GM19238 (cell line): ENCODE measurements at regions not wholly inside any gene's neighbourhood (a gene's known extent, or its start where the extent isn't known, plus 50 kb on each side); places are given as distances from the start of the nearest gene placed in this dataset.

Source experiments
- DNase-seq: peaks from one replicate; pipeline ENCODE4 v3.0.0; 2011; ENCODE audit warnings: low spot score; ENCODE audit not compliant: insufficient read length

GRCh38 chr7:131737746-131738465 lies 181.5 kb upstream of the PODXL start:
- no peak for DNase-seq

DNA sequence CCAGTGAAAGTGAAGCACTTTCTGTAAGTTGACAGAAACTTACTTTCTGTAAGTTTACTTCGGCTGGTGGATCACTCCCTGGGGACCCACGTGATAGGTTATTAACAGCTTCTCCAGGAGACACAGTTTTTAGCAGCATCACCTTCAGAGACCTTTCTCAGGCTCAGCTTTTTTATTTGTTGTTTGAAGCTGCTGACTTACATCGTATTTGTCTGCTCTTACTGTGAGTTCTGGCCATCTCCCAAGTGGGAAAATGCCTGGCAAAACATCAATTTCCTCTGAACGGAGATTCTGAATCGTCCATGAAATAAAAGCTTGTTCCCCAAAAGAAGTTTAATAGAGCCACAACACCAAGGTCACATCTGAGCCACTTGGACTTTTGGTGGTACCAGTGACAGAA lies 178.7 kb upstream of the PODXL start:
- DNase-seq, result no peak

DNA sequence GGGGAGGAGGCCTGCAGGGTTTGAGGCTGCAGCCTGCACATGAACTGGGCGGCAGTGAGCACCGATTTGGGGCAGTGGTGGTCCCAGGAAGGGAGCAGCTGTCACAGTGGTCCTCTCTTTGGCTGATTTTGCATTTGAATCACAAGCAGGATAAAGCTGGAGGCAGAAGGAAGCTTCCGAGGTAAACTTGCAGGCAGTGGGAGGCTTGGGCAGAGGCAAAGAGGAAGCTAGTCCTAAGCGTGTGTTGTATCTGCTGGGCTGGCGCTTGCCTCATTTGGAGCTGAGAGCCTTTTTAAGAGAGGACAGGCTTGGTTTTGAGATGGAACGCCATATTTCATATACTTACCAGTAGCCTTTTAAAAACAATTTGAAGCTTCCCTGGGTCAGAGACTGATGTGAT lies 177.2 kb upstream of the PODXL start:
- no peak for DNase-seq

DNA sequence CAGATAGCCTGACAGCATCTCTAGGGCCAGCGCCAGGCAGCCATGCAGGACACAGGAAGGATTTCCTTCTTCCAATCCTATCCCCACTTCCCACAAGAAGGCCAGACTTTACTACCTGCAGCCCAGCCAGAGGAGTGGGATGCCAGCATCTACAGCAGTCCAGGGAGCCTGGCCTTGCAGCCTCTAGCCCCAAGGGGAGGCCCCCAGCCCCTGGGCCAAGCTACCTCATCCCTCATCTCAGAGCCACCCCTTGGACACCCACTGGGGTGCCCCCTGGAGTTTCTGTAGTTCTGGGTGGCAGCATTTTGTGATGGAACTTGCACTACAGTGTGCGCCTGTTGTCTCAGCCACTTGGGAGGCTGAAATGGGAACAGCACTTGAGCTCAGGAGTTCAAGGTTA lies 170.8 kb upstream of the PODXL start:
- no peak for DNase-seq

DNA sequence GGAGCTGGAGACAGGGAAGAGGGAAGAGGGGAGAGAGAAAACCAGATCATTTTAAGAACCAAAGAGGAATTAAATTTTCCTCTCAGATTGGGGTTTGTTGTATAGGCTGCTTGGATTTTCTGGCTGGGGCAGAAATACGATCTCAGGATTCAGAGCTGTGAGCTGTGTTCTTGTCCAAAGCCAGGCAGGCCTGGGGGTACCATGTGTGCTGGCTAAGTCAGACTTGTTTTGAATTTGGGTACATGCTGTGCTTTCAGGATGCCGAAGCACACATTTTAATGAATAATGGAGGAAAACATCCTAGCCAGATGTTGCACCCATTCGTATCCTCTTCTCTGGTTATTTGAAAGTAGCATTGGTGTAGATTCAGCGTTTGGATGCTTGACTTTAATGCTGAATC lies 170.3 kb upstream of the PODXL start:
- no peak for DNase-seq

- DNase-seq, result no peak
Measured at GRCh38 chr7:131726031-131726430, 169.6 kb upstream of the PODXL start.

- no peak for DNase-seq
Measured at GRCh38 chr7:131724776-131725345, 168.4 kb upstream of the PODXL start.

DNA sequence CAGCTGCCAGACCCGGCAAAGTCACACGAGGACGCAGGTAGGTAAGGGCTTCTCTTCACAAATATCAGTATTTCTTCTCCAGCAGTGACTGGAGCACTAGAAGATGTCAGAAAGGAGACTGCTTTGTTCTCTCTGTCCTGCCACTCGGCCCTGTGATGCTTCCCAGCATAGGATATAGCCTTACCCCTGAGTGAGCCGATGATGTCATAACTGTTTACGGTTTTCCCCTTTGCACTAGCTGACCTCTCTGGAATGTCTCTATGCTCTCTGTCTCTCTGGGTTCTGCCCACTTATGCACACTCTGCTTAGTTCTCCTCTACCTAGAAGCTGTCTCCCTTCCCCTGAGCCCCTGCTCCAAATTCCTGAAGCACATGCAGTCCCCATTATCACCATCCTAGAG lies 167.5 kb upstream of the PODXL start:
- no peak for DNase-seq

DNA sequence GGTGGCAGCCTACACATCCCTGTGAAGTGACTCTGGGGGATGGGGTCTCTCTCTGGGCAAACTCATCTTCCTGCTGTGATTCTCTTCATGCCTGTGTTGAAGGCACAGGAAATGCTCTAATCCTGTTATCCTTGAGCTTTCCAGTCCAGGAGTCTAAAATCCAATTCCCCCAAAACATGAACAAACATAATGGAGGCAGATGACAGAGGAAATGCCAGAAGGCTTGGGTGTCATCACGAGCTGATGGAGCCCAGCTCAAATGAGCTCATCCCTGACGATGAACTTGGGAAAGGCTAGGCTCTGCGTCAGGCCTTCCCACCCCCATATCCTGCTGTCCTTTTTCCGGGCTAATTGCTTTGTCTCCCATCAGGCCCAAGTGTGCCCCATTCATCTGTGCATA lies 165.9 kb upstream of the PODXL start:
- DNase-seq, result no peak

DNA sequence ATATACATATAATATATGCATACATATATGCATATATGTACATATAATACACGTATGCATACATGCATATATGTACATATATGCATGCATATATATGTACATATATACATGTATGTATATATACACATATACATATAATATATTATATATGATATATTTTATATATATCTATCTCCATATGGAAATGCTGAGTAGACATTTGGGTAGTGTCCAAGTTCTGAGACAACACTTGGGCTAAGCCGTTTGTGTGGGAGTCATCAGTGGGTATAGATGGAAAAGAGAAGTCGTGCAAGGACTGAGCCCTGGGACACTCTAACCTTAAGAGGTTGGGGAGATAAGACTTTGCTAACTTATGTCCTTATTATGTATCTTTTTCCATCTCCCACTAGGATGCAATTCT lies 165.2 kb upstream of the PODXL start:
- no peak for DNase-seq

DNA sequence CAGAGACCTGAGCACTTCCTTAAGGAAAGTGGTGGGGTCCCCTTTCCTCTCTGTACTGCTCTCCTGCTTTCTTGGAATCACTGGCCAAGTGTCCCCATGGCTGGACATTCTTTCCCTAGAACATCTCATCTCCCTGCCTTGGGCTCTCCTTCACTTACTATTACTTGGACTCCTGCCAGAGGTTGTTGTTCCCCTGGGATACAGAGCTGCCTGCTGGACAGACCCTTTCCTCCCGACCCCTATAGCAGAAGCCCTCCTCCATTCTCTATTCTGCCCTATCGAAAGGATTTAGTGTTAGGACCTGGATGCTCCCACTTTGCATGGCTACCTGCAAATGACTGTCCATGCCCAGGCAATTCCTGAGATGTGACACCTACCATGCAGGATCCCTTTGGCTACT lies 164.3 kb upstream of the PODXL start:
- DNase-seq, result no peak

- no peak for DNase-seq
Measured at GRCh38 chr7:131717181-131717580, 160.8 kb upstream of the PODXL start.

DNA sequence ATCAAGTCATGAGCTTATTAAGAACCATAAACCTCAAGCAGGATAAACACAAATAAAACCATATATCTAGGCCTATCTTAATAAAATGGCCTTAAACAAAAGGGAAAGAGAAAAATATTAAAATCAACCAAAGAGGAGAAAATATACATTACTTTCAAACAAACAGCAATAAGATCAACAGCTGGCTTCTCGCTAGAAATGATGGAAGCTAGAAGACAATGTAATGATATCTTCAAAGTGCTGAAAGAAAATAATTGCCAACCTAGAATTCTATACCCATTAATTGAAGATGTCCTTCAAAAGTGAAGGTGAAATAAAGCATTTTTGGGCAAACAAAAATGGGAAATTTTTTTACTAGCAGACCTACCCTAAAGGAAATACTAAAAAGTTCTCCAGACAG lies 142.9 kb upstream of the PODXL start:
- DNase-seq, result no peak

- peak; percentile 32 for DNase-seq
Measured at GRCh38 chr7:131692131-131692960, 135.9 kb upstream of the PODXL start.

- DNase-seq, result no peak
Measured at GRCh38 chr7:131691454-131692130, 135.2 kb upstream of the PODXL start.

- DNase-seq, result no peak
Measured at GRCh38 chr7:131690441-131690840, 134.0 kb upstream of the PODXL start.

DNA sequence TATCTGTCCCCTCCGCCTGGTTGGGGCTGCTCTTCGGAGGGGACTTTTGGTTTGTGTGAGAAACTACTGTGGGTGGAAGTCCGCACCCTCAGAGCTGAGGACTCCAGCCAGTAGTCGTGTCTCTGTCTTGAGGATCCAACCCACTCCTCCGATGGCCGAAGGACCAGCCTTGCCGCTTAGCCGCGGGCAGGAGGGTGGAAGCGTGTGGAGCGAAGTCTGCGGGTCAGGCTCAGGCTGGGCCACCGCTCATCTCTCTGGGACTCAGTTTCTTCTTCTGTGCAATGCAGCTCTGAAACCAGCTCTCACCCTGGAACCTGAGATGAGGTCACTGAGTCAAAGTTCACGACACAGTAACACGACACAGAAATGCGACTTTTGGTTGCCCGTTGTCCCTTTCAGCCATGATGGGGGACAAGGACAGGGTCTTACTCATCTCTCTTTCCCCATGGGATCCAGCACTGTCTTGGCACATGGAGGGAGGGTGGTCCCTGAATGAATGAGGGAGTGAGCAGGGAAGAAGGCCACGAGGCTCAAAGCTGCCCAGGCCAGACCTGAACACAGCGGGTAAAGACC lies 133.3 kb upstream of the PODXL start:
- no peak for DNase-seq

- peak; percentile 70 for DNase-seq
Measured at GRCh38 chr7:131688738-131689661, 132.6 kb upstream of the PODXL start.

DNA sequence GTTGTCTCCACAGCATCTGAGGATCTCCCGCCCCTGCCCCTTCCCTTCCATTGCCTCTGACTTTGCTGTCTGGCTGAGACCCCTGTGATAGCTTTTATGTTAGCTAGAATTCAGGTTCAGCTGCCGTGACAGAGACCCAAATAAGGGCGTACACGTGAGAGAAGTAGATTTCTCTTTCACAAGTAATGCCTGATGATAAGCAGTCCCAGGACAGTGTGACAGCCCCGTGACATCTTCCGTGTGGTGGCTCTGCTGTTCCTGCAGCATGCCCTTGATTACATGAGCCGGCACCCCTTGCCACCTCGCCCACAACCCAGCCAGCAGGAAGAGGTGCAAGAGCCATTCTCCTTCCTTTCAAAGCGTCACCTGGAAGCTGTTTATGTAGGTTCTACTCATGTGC lies 130.9 kb upstream of the PODXL start:
- DNase-seq, result no peak

DNA sequence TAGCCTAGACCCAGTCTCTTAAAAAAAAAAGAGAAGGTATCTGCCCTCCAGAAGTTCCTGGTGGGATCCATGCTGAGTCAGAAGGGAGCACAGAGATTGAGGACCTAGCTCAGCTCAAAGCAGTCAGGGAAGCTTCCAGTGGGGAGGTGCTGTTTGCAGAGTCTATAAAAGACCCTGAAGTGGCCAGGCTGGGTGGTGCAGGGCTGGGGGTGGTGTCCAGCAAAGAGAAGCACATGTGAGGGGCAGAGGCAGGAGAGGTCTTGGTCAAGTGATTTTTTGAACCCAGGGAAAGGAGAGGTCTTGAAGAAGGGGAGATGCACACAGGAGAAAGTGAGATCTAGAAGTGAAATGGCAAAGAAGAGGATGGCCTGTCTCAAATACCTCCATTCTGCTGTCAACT lies 130.4 kb upstream of the PODXL start:
- no peak for DNase-seq
